ENCODE measurements at regions not wholly inside any gene's neighbourhood (a gene's known extent, or its start where the extent isn't known, plus 50 kb on each side); places are given as distances from the start of the nearest gene placed in this dataset.
A peak's percentile ranks its signal among the peaks of the same experiment; 100 is the strongest.

DNA sequence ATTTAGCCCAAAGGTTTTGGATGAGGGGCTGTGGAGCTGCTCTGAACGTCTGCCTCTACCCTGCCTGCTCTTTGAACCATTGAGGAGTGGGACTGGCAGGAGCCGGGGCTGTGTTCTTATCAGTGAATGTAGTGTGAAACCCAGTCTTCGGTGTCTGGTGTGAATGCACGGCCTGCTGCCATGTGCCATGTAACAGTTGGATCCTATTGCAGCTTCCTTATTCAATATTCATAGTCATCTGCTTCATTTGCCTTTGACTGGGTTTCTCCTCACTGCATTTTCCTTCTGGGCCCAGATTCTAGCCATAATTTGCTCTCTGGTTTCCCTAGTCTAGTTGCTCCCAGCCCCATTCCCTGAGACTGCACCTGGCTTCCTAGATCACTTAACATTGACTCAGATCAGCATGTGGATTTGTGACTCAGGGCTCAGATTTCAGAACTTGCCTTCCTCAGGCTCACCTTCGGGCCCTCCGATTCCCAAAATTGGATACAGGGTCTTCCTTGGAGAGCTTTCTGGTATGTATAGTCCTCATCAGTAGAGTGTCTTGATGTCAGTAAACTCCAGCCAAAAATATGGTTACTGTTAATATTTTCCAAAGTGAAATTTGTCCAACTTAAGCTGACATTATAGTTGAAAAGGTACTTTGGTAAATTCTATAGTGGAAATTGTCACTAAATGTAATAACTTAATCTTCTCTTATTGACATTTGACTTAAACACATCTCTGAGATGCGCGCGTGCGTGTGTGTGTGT, 94.0 kb upstream of the DDIT4L start:
- Histone ChIP-seq H3K27ac (peak overlapping the region; percentile 25 to 77 (median 56)), H3K36me3 (no peaks in the 10 kb centered on the region), H3K27me3 (no peaks in the 10 kb centered on the region), H3K9me3 (no peaks in the 10 kb centered on the region), H3K4me3 (no peak overlapping the region), H3K4me1 (peaks cover 30 to 53% of the 10 kb centered on the region in 2 donors)
- peak; percentile 73 to 77 for ATAC-seq
- DNase-seq, result peak; percentile 47 to 50
- in situ Hi-C loops (cut with MboI; ENCODE audit: low sequenced_read_pairs in 4 of 4) (no loop called here), intact Hi-C loops (cut with DNase I; ENCODE audit: low total_unique reads) (loop anchor here (2.0 to 10.0 kb wide), 2 partner anchors 18 to 630 kb away; partner anchors contain the start of gene C4orf54)
- TF ChIP-seq POLR2A (IDR thresholded peaks at IDR 0.05), result no peak
- TF ChIP-seq, protein P1, sequence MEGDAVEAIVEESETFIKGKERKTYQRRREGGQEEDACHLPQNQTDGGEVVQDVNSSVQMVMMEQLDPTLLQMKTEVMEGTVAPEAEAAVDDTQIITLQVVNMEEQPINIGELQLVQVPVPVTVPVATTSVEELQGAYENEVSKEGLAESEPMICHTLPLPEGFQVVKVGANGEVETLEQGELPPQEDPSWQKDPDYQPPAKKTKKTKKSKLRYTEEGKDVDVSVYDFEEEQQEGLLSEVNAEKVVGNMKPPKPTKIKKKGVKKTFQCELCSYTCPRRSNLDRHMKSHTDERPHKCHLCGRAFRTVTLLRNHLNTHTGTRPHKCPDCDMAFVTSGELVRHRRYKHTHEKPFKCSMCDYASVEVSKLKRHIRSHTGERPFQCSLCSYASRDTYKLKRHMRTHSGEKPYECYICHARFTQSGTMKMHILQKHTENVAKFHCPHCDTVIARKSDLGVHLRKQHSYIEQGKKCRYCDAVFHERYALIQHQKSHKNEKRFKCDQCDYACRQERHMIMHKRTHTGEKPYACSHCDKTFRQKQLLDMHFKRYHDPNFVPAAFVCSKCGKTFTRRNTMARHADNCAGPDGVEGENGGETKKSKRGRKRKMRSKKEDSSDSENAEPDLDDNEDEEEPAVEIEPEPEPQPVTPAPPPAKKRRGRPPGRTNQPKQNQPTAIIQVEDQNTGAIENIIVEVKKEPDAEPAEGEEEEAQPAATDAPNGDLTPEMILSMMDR (IDR thresholded peaks at IDR 0.05 in 4 of 5, conservative IDR thresholded peaks at IDR 0.05 in 1 of 5), result no peak

DNA sequence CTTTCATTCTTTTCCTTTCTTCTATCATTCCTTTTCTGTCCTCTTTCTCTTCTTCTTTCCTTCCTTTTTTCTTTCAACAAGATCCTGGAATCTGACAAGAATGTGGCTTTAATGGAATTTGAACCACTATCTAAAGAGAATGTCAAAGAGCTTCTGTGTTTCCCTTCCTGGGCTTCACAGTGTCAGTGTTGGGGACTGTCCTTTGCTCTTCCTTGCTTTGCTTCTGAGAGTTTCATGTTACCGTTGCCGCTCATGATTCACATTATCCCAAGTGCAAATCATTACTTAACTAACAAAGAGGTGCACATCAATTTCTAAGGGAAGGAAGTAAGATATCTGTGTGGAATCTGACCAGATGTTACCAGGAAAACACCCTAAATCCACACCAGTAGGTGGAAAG, 90.5 kb upstream of the DDIT4L start:
- TF ChIP-seq, protein P1 (IDR thresholded peaks at IDR 0.05 in 4 of 5, conservative IDR thresholded peaks at IDR 0.05 in 1 of 5), result no peak
- no peak for TF ChIP-seq POLR2A (IDR thresholded peaks at IDR 0.05)
- ATAC-seq (peak in 1 of 2 donors; percentile 50), DNase-seq (no peak)
- H3K36me3 ChIP-seq, result no peaks in the 10 kb centered on the region
- peak overlapping the region in 1 of 4 donors; percentile 6 for H3K27ac ChIP-seq
- peaks cover 4 to 26% of the 10 kb centered on the region in 2 donors for H3K4me1 ChIP-seq
- H3K9me3 ChIP-seq, result no peaks in the 10 kb centered on the region
- no peak overlapping the region for H3K4me3 ChIP-seq
- intact Hi-C loops (cut with DNase I; ENCODE audit: low total_unique reads) (loop anchor here (10.0 kb wide), 1 partner anchor 626 kb away; the partner anchor contains the start of gene C4orf54), in situ Hi-C loops (cut with MboI; ENCODE audit: low sequenced_read_pairs in 4 of 4) (no loop called here)
- H3K27me3 ChIP-seq, result no peaks in the 10 kb centered on the region

DNA sequence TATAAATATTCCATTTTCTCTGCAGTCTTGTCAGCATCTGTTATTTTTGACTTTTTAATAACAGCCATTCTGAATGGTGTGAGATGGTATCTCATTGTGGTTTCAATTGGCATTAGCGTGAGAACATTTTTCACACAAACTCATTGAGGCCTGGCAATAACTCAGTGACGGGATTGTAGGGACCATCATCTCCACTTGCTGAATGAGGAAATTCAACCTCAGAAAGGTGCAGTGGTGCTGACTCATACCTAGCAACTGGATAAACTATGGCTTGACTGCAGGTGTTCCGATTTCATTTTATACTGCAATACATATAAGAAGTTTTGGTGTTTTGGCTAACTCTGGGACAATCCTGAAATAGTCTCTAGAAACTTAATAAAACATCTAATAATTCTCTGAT, 88.3 kb upstream of the DDIT4L start:
- ATAC-seq (no peak), DNase-seq (no peak)
- H3K4me3 ChIP-seq, result no peak overlapping the region
- no peaks in the 10 kb centered on the region for H3K9me3 ChIP-seq
- in situ Hi-C loops (cut with MboI; ENCODE audit: low sequenced_read_pairs in 4 of 4) (no loop called here), intact Hi-C loops (cut with DNase I; ENCODE audit: low total_unique reads) (no loop called here)
- peaks cover 4 to 10% of the 10 kb centered on the region in 2 donors for H3K4me1 ChIP-seq
- no peaks in the 10 kb centered on the region for H3K36me3 ChIP-seq
- TF ChIP-seq POLR2A (IDR thresholded peaks at IDR 0.05), result no peak
- TF ChIP-seq, protein P1 (IDR thresholded peaks at IDR 0.05 in 4 of 5, conservative IDR thresholded peaks at IDR 0.05 in 1 of 5), result no peak
- H3K27me3 ChIP-seq, result no peaks in the 10 kb centered on the region
- no peak overlapping the region for H3K27ac ChIP-seq

DNA sequence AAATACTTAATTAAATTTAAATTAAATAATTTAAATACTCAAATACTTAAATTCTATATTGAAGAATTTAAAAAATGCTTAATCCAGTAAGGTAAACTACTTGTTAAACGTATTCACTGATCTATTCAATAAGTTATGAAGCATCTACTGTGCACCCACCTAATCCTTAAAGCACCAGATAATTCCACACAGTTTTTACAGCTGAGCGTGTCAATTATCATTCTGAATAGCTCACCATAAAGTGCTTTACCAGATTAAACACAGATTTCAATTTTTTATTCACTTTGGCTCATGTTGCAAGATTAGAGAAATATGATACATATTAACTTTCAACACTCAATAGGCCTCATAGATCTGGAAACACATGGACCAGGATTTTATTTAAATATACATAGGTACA, 79.2 kb upstream of the DDIT4L start:
- Histone ChIP-seq H3K27ac (no peak overlapping the region), H3K27me3 (no peaks in the 10 kb centered on the region), H3K4me1 (no peaks in the 10 kb centered on the region), H3K9me3 (no peaks in the 10 kb centered on the region), H3K36me3 (no peaks in the 10 kb centered on the region), H3K4me3 (no peak overlapping the region)
- intact Hi-C loops (cut with DNase I; ENCODE audit: low total_unique reads), result no loop called here
- in situ Hi-C loops (cut with MboI; ENCODE audit: low sequenced_read_pairs in 4 of 4), result no loop called here
- DNase-seq (no peak), ATAC-seq (no peak)
- TF ChIP-seq, protein P1 (IDR thresholded peaks at IDR 0.05 in 4 of 5, conservative IDR thresholded peaks at IDR 0.05 in 1 of 5), result no peak
- no peak for TF ChIP-seq POLR2A (IDR thresholded peaks at IDR 0.05)
